H1 (cell line): ENCODE measurements at regions not wholly inside any gene's neighbourhood (a gene's known extent, or its start where the extent isn't known, plus 50 kb on each side); places are given as distances from the start of the nearest gene placed in this dataset.

Source experiments
- TF ChIP-seq, protein P1 (sequence below): fragments of 300-600 bp; sonication (generic); IDR thresholded peaks from 2 replicates; pipeline ENCODE4 v1.7.1; 2012; ENCODE audit warnings: low read length, moderate library complexity, mild to moderate bottlenecking, inconsistent platforms; ENCODE audit not compliant: insufficient replicate concordance

DNA sequence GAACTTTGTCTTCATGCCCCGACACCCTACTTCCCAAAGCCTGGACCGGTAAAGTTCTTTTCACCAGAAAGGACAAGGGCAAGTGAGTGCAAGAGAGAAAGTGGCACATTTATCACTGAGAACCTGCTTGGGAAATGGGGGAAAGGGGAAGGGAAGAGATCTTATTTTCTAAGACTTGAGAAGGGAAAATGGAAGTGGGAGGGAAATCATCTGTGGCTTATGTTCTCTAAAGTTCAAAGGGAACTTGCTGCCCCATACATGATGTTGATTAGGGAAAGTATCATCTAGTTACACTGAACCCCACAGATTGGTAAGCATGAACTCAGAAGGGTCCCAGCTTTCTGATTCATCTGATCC, 199.5 kb upstream of the LPP start (continued):
- TF ChIP-seq, protein P1, sequence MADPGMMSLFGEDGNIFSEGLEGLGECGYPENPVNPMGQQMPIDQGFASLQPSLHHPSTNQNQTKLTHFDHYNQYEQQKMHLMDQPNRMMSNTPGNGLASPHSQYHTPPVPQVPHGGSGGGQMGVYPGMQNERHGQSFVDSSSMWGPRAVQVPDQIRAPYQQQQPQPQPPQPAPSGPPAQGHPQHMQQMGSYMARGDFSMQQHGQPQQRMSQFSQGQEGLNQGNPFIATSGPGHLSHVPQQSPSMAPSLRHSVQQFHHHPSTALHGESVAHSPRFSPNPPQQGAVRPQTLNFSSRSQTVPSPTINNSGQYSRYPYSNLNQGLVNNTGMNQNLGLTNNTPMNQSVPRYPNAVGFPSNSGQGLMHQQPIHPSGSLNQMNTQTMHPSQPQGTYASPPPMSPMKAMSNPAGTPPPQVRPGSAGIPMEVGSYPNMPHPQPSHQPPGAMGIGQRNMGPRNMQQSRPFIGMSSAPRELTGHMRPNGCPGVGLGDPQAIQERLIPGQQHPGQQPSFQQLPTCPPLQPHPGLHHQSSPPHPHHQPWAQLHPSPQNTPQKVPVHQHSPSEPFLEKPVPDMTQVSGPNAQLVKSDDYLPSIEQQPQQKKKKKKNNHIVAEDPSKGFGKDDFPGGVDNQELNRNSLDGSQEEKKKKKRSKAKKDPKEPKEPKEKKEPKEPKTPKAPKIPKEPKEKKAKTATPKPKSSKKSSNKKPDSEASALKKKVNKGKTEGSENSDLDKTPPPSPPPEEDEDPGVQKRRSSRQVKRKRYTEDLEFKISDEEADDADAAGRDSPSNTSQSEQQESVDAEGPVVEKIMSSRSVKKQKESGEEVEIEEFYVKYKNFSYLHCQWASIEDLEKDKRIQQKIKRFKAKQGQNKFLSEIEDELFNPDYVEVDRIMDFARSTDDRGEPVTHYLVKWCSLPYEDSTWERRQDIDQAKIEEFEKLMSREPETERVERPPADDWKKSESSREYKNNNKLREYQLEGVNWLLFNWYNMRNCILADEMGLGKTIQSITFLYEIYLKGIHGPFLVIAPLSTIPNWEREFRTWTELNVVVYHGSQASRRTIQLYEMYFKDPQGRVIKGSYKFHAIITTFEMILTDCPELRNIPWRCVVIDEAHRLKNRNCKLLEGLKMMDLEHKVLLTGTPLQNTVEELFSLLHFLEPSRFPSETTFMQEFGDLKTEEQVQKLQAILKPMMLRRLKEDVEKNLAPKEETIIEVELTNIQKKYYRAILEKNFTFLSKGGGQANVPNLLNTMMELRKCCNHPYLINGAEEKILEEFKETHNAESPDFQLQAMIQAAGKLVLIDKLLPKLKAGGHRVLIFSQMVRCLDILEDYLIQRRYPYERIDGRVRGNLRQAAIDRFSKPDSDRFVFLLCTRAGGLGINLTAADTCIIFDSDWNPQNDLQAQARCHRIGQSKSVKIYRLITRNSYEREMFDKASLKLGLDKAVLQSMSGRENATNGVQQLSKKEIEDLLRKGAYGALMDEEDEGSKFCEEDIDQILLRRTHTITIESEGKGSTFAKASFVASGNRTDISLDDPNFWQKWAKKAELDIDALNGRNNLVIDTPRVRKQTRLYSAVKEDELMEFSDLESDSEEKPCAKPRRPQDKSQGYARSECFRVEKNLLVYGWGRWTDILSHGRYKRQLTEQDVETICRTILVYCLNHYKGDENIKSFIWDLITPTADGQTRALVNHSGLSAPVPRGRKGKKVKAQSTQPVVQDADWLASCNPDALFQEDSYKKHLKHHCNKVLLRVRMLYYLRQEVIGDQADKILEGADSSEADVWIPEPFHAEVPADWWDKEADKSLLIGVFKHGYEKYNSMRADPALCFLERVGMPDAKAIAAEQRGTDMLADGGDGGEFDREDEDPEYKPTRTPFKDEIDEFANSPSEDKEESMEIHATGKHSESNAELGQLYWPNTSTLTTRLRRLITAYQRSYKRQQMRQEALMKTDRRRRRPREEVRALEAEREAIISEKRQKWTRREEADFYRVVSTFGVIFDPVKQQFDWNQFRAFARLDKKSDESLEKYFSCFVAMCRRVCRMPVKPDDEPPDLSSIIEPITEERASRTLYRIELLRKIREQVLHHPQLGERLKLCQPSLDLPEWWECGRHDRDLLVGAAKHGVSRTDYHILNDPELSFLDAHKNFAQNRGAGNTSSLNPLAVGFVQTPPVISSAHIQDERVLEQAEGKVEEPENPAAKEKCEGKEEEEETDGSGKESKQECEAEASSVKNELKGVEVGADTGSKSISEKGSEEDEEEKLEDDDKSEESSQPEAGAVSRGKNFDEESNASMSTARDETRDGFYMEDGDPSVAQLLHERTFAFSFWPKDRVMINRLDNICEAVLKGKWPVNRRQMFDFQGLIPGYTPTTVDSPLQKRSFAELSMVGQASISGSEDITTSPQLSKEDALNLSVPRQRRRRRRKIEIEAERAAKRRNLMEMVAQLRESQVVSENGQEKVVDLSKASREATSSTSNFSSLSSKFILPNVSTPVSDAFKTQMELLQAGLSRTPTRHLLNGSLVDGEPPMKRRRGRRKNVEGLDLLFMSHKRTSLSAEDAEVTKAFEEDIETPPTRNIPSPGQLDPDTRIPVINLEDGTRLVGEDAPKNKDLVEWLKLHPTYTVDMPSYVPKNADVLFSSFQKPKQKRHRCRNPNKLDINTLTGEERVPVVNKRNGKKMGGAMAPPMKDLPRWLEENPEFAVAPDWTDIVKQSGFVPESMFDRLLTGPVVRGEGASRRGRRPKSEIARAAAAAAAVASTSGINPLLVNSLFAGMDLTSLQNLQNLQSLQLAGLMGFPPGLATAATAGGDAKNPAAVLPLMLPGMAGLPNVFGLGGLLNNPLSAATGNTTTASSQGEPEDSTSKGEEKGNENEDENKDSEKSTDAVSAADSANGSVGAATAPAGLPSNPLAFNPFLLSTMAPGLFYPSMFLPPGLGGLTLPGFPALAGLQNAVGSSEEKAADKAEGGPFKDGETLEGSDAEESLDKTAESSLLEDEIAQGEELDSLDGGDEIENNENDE = no peak
